Activated CD8-positive, alpha-beta memory T cell treated with anti-CD3 and anti-CD28 coated beads for 48 hours (primary cell): ENCODE measurements at regions not wholly inside any gene's neighbourhood (a gene's known extent, or its start where the extent isn't known, plus 50 kb on each side); places are given as distances from the start of the nearest gene placed in this dataset.
"Not testable (repeated sequence)": the region's sequence is repeated elsewhere in the genome, so short reads cannot be mapped to it uniquely, and the experiment has no call there.

Experiments
- DNase-seq, 3 experiments: peaks; one replicate each; pipeline ENCODE4 v3.0.0-alpha.2; 2020; ENCODE audit warnings: low read depth in 2 of 3, low spot score in 2 of 3

DNA sequence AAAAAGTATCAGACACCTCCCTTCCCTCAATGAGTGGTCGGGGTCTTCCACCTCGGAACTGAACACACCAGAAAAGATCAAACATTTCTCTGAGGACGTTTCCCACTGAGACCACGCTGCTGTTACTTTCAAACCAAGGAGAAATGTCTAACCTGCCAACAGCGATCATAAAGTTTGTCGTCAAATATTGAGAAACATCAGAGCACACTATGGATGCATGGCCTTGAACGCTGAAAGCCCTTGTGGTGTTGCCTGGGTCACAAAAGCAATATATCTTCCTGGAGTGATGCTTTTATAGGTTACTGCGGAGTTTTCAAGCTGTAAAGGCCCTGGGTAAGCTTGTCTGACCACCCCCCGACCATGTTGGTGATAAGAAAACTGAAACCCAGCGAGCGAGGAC is 70.2 kb upstream of the ID2 start:
- DNase-seq: no peak

DNA sequence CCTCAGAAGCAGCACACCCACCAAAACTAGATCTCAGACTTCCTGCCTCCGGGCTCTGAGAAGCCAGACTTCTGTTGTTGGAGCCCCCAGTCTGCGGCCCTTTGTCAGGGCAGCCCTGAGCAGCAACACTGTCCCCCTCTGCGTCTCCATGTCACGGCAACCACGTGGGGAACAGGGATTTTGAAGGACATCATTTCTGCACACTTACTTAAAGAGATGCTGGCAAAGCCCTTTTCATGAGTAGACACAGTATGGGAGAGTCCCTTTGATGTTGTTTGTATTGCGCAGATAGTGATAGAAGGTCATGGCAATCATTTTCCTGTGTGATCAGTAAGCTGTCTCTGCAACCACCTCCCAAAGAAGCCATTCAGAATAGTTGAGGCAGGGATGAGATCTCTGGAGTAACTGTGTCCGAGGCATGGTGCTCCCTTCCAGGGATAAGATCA is 69.1 kb upstream of the ID2 start:
- no peak for DNase-seq

- DNase-seq: not testable (repeated sequence)
These were observed 68.5 kb upstream of the ID2 start for GRCh38 chr2:8613207-8613999.

DNA sequence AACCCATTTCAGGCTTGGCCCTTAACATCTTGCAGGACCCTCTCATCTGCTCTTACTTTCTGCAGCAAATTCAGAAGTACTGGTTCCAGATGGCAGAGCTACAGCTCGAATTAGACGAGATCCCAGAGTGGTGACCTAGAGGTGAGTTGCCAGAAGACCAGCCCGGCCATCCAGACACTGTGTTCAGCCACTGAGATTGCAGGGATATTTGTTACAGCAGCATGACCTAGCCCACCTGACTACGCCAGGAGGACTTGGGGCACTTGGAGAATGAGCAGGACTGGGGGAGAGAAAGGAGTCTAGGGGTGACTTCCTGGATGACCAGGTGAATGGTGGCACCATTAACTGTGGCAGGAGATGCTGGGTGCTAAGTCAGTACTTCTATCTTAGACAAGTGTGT is 67.2 kb upstream of the ID2 start:
- no peak for DNase-seq

GRCh38 chr2:8615252-8615575 is 66.6 kb upstream of the ID2 start:
- DNase-seq: no peak

GRCh38 chr2:8615576-8616281 is 66.1 kb upstream of the ID2 start:
- DNase-seq: no peak

- DNase-seq: no peak
These were observed 64.8 kb upstream of the ID2 start for GRCh38 chr2:8617048-8617447.

- no peak for DNase-seq
These were observed 64.3 kb upstream of the ID2 start for GRCh38 chr2:8617590-8617989.

DNA sequence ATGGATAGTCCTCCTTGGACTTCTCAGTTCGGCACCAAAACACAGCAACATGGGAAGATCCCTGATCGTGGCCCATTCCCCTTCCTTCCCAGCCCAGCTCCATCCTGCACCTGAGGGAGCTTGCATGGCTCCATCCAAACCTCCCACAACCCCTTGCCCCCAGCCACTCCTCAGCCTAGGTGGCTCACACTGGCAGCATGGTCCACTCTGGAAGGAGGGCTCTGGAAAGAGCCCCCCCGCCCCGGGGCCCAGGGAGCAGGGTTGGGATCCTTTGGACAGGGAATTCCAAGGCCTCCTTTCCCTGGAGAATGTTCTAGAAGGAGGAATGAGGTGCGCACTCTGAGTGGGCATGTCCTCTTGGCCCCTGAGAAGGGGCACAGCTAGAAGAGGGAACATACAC is 62.8 kb upstream of the ID2 start:
- no peak for DNase-seq

GRCh38 chr2:8620611-8621382 is 61.1 kb upstream of the ID2 start:
- DNase-seq: no peak

GRCh38 chr2:8622199-8622911 is 59.5 kb upstream of the ID2 start:
- DNase-seq: no peak

DNA sequence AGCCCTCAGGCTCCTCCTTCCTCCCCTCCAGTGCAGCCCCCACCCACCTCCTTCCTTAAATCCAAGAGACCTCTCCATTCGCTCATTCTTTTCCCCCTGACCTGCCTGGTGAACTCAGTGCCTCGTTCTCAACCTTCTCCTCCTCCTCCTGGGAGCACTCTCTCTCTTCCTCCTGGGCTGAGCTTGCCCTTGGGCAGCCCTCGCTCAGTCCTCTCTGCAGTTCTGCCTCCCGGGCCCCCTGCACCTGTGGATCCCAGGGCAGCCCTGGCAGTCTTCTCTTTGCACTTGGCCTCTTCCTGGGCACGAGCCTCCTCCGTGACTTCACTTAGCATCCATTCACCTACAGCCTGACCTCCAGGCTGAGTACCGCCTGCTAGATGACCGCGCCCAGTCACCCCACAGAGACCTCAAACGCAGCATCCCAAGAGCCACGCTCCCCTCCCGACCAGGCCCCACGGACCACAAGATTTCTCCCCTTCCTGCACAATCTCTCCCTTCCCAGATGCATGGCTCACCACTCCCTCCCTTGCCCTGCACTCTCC is 58.9 kb upstream of the ID2 start:
- no peak for DNase-seq

GRCh38 chr2:8623576-8623957 is 58.3 kb upstream of the ID2 start:
- DNase-seq: no peak

DNA sequence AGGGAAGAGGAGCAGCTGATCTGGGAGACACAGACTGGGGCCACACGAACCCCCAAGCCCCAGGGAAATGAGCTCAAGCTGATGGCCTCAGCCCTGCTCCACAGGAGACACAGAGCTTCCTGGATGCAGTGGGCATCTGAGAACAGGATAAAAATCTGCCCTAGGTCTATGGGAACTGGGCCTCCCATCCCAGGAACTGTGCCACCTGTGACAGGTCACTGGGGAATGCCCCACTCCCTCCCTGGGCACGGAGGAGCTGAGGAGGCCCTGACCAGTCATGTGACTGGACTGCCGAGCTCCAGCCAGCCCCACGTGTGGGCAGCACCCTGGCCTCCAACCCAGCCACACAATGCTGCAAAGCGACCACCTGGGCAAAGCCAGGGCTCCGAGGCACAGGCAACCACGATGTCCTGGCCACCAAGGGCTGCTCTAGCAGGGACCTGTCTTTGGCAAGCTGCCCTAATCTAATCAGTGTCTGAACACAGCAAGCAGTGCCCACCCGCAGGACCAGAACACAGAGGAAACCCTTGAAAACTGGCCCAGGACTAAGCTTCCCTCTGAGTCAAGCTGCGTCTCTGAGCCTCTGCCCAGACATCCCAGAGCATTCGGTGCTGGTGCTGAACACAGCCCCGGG is 57.8 kb upstream of the ID2 start:
- no peak for DNase-seq

- DNase-seq: no peak
These were observed 56.9 kb upstream of the ID2 start for GRCh38 chr2:8624855-8625398.

DNA sequence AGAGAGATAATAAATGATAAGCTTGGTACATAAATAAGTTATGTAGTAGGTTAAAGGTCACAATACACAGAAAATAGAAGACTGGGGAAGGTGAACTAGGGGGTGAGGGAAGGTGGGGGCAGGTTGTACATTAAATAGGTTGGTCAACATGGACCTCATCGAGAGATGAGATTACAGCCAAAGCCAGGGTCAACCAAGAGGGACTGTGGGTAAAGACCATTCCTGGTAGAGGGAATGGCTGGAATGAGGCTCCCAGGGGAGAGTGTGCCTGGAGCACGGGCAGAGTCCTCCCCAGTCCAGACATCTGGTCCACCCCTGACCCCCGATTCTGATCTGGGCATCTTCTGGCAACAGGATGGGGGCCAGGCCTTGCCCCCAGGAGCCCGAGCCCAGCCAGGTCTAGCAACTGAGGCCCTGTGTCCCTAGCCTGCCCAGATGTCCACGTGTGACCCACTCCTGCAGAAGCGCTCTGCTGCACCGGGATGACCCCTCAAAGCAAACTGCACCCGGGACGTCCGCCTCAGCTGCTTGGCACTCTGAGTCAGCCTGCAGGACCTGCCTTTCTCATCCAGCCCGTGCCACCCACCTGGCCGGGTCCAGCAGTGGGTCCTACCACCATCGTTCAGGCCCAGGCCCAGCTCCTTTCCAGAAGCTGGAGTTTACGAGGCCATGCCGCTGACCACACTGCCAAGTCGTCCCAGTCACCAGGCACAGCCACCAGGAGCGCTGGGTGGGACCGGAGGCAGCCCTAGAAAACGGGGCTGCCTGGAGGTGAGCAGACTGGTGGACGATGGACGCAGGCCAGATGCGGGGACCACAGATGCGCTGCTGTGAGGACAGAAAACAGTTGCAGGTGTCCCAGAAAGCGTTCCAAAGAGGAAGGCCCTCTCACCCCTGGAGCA is 56.2 kb upstream of the ID2 start:
- DNase-seq: no peak

- DNase-seq: no peak
These were observed 55.3 kb upstream of the ID2 start for GRCh38 chr2:8626572-8626971.

DNA sequence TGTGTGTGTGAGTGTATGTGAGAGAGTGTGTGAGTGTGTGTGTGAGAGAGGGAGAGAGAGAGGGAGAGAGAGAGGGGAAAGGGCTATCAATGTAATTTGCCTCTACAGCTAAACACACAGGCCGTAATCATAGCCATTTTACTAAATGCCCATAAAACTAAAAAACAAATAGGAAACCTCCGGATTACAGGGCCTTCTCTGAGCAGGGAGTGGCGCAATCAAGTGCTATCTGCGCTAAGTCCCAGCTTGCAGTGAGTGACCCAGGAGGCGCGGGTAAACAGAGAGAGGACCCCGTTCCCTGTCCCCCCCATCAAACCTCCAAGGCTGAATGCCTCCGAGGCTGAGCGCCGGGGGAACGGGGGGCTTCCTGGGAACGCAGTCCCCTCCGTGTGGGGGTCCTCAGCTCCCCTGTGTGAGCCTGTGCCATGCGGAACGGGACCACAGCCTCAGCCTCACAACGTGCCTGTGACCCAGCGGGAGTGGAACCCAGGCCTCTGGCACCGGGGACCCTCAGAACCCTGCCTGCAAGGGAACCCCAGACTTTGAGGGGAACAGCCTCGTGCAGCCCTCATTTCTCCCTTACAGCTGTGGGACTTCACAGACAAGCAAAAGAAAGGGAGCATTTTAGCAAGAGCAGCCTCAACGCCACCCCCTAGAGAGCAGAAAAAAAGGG is 54.7 kb upstream of the ID2 start:
- no peak for DNase-seq

DNA sequence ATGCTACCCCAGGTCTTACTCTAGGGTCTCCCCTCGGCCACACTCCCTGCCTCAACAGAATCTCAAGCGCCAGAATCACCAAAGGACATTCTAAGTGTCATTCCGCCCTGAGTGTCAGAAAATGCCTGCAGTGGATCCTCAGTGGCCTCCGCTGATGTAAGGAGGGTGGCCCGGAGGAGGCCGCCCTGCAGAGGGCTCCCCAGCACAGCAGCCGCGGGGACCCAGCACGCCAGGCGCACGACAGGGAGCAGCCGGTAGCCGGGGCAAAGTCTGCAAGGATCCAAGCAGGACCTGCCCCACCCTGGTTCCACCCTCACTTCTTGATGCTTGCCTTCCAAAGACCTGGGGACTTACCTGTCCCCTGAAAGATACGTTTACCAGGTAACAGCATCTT is 54.2 kb upstream of the ID2 start:
- DNase-seq: no peak
